ENCODE measurements at regions not wholly inside any gene's neighbourhood (a gene's known extent, or its start where the extent isn't known, plus 50 kb on each side); places are given as distances from the start of the nearest gene placed in this dataset.
"Not testable (repeated sequence)": the region's sequence is repeated elsewhere in the genome, so short reads cannot be mapped to it uniquely, and the experiment has no call there.

DNA sequence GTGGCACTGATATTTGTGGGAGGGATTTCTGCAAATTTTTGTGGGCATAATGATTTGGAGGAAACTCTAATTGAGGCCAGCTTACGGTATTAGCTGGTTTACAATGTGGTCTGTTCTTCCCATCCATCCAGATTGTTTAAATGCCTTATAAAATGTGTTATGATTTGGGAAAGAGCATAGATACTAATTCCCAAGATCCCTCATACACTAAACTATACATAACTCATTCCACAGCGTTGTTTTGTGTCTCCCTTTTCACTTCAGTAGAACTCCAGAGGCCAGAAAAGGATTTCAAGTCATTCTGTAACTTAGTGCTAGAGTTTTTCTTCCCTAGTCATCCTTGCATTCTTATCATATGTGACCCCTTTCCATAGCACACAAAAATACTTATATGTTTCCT, 292.6 kb upstream of the NT5E start:
- in situ Hi-C loops (cut with MboI; ENCODE audit: low pct_unique_long_range_greater_than_20kb, low sequenced_read_pairs), result no loop called here

DNA sequence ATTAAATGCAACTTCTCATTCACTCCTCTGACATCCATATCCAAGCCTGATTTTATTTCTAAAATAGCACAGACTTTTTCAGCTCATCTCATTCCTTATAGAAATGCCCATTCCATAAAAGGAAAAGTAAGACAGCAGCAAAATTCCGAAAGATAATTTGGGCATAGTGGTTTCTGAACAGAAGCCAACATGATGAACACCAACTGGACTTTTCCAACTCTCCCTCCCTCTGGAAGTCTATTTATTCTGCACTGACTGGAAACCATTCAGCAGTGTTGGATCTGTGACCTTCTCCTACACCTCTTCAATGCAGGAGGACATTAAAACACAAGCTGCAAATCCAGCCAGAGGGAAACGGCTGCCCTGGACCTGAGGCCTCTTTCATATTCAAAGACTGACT, 306.2 kb upstream of the NT5E start:
- no peak for DNase-seq
- in situ Hi-C loops (cut with MboI; ENCODE audit: low pct_unique_long_range_greater_than_20kb, low sequenced_read_pairs), result no loop called here

More for the DNA sequence above, 292.6 kb upstream of the NT5E start:
- no peak for DNase-seq

DNA sequence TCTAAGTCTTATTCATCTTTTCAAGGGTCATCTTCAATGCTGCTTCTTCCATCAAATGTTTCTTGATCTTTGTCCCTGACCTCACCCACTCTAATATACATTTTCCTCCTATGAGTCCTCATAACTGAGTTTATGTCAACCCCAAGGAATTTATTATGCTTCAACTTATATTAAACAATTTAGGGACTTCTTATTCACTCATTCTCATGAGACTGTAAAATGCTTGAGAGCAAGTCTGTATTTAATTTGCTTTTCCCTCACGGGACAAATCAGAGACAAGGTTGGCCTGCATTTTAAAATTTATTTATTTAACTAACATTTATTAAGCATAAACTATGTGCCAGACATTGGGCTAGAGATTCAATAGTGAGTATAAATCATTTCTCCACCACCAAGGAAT, 312.0 kb upstream of the NT5E start:
- in situ Hi-C loops (cut with MboI; ENCODE audit: low pct_unique_long_range_greater_than_20kb, low sequenced_read_pairs), result no loop called here
- DNase-seq, result no peak

DNA sequence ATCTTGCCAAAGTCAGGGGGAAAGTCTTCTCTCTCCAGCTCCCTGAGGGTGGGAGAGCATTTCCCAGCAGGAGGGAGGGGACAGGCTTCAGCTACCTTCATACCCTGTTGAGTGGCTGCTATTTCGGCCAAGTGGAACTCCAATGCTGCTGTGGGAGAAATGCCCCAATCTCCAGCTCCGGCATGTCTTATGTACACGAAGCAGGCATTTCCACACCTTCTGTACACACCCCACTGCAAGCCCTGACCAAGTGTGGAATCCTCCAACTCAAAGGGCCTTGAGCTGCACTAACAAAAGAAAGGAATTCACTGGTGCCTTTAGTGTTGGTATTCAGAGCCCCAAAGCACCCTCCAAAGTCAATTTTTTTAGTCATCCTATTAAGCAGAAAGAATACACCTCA, 313.6 kb upstream of the NT5E start:
- no peak for DNase-seq
- in situ Hi-C loops (cut with MboI; ENCODE audit: low pct_unique_long_range_greater_than_20kb, low sequenced_read_pairs), result no loop called here

DNA sequence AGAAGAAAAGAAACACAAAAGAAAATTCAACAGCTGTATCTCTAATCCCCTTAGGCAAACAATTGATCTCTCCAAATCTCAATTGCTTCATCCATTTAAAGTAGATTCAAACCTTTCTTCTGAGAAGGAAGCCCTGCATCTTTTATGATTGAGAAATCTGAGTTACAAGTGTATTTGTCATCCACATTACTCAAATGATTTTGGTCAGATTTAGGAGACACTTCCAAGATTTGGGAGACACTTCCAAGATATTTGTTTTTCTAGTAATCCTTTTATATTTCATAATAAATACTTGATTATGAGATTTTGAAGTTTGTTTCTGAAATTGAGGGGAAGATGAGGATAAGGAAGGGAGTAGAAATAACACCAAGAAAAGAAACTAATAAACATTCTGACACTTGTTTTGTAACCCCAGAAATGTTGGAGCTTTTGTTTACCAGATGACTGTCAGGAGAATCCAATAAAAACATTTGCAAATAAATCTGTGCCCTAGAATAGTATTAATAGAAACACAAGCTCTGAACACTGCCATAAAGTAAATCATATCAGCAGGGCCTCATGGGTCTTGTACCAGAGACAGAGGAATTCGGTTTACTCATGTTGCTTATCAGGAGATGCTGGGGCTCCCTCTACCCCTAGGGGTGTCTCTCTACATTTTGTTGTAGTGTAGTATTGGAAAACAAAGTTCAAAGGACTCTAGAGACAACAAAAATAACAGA, 314.3 kb upstream of the NT5E start:
- no peak for DNase-seq
- in situ Hi-C loops (cut with MboI; ENCODE audit: low pct_unique_long_range_greater_than_20kb, low sequenced_read_pairs), result no loop called here

DNA sequence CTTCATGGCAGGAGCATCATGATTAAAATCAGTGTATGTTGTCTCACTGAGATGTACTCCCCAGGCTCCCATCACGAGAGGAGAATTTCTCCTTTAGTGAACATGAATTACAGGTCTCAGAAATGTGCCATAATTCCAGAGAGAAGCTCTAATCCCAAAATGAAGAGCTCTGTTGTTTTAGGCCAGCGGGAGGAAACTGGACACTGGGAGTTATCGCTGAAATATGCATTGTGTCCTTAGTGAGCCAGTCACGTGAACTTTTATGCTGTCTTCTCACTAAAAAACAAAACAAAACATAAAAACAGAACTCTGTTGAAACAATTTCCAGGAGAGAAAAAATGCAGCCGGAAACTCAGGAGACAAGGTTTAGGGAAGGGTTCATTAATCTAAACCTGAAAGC, 315.7 kb upstream of the NT5E start:
- in situ Hi-C loops (cut with MboI; ENCODE audit: low pct_unique_long_range_greater_than_20kb, low sequenced_read_pairs), result no loop called here
- DNase-seq, result no peak

DNA sequence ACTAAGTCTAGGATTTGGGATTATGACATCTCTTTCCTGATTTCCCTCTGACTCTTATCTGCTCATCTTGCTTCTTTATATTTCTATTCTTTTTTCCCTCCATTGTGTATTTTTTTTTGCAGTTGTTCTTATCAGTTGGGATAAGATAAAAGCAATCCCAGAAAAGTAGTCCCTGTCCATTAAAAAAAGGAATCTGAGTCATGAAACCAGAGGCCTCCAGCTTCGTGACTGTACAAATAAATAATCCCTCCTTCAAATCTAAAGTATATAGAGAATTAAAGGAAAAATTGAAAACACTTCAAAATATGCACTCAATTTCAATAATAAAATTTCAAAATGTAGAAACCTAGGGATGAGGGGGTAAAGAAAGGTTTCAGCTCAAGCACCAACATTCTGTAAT, 317.8 kb upstream of the NT5E start:
- in situ Hi-C loops (cut with MboI; ENCODE audit: low pct_unique_long_range_greater_than_20kb, low sequenced_read_pairs), result no loop called here

DNA sequence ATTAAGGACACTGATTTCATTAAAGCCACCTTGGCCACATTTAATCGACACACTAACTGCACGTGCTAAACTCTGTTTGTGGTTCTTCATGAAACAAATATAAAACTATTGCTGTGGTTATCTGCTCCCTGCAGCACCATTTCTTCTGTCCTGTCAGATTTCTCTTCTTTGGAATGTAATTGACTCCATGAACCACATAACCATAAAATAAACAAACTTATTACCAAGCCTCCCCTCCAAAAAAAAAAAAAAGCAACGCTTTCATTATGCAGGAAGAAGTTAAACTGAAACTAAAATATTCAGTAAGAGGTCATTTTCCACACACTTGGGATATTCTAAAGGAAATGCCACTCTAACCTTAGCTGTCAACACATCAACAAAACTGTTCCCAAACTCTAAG, 319.1 kb upstream of the NT5E start:
- no peak for DNase-seq
- in situ Hi-C loops (cut with MboI; ENCODE audit: low pct_unique_long_range_greater_than_20kb, low sequenced_read_pairs), result no loop called here

More for the DNA sequence above, 317.8 kb upstream of the NT5E start:
- no peak for DNase-seq

DNA sequence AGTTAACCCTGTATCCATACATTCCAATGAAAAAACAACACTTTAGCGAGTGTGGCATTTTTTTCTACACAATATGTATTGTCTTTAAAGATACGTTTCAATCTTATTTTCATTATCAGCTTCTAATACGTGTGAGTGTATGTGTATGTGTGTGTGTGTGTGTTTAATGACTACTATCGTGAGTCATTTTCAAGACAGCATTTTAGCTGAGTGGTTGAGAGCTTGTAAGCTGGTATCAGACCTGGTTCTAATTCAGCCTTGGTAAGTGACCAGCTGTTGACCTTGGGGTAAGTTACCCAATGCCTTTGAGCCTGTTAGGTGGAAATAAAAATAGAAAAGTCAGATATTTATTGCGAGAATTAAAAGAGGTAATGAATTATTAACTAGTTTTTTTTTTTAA, 320.0 kb upstream of the NT5E start:
- no peak for DNase-seq
- in situ Hi-C loops (cut with MboI; ENCODE audit: low pct_unique_long_range_greater_than_20kb, low sequenced_read_pairs), result no loop called here

DNA sequence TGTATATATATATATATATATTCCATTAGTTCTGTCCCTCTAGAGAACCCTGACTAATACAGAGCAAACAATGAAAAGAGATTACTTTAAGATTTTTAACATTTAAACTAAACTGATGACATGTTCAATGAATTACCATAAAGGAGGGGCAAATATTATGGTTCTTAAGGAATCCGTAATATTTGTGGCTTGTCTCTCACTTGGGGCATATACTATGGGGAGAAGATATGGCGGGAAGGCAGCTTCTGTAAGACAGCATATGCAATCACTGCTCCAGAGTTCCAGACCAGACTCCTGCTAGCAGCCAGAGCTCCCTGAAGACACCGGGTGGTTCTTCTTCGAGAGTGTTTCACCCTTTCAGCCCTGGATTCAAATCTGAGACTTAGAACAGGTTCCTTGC, 321.1 kb upstream of the NT5E start:
- DNase-seq, result no peak
- in situ Hi-C loops (cut with MboI; ENCODE audit: low pct_unique_long_range_greater_than_20kb, low sequenced_read_pairs), result no loop called here

DNA sequence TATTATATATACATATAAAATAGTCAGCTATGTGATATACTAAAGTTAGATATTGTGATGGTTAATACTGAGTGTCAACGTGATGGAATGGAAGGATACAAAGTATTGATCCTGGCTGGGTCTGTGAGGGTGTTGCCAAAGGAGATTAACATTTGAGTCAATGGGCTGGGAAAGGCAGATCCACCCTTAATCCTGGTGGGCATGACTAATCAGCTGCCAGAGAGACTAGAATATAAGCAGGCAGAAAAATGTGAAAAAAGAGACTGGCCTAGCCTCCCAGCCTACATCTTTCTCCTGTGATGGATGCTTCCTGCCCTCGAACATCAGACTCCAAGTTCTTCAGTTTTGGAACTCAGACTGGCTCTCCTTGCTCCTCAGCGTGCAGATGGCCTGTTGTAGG, 321.6 kb upstream of the NT5E start:
- DNase-seq; in situ Hi-C loops (cut with MboI; ENCODE audit: low pct_unique_long_range_greater_than_20kb, low sequenced_read_pairs): not testable (repeated sequence)

DNA sequence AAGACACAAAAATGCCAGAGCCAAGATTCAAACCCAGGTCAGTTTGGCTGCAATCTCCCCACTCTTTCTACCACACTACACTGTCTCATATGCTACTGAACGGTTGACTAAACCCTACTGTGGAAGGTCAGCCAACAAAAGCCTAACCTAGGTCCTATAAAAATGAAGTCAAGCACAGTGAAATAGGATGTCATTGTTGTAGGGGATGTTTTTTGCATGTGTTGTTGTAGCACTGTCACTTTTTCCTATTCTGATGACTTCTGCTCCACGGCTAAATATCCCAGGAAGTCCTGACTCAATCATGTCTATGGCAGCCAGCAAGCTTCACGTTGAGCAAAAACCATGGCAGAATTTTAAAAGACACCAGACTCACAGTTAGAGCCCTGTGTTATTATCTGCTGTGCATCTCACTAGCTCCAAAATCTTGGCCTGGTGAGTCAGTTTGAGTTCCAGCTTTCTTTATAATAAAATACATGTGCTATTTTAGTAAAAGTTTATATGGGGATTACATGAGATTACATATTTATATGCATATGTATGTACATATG, 322.1 kb upstream of the NT5E start:
- in situ Hi-C loops (cut with MboI; ENCODE audit: low pct_unique_long_range_greater_than_20kb, low sequenced_read_pairs), result no loop called here
- no peak for DNase-seq

DNA sequence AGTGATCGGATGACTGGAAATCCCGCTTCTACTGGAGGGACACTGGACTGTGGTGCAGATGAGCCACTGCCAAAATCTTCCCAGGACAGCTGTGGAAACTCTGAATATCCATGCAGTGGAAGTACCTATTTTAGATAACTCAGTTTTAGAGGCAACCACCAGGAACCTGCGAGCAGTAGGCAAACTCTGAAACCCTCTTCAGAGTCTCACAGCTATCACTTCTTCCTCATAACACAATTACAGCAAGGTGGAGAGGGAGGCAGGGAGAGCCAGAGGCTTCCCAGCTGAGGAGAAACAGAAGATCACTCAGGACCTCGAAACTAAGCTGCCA, 322.8 kb upstream of the NT5E start:
- in situ Hi-C loops (cut with MboI; ENCODE audit: low pct_unique_long_range_greater_than_20kb, low sequenced_read_pairs), result no loop called here
- no peak for DNase-seq

DNA sequence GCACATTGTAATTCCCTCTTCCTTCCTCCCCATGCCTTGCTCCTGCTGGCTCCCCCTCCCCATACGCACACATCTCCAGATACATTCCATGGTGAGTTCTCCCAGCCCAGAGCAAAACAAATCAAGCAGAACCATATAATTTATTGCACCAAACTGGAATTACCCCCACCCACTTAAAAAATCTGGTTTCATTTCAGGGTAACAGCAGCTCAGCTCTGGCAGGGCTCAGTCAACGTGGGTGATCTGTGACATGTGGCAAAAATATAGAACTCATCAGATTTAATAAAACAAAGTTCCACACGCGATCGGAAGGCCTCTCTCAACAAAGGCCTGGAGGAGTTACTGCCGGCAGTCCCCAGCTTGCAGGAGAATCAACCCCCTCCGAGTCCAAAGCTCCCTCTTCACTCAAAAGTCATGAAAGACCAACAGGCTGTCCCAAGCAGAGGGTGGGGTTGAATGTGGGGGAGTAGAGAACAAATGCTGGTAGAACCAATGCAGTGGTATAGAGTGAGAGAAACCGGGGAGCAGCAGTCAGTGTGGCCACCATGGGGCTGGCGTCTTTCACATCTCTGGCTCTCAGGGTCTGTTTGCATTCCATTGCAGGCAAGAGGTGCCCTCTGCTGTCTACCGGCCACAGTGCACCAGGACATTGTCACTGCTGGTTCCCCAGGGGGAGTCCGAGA, 323.3 kb upstream of the NT5E start:
- DNase-seq, result peak; percentile 43
- in situ Hi-C loops (cut with MboI; ENCODE audit: low pct_unique_long_range_greater_than_20kb, low sequenced_read_pairs), result no loop called here

DNA sequence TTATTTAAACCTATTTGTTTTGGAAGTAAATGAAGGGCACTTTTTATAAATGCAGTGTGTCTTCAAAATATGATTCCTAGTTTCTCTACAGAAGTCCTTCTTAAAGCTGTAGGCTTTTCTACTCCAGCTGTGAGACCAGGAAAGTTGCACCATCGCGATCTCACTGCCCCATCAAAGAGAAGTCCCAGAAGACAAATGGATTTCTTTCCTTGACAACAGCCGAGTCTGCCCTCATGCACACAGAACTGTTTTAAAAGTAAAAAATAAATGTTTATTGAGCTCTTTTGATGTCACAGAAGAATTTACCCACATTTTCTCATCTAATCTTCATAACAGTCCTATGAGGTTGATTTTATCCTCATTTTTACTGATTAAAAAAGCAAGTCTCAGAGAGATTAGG, 324.4 kb upstream of the NT5E start:
- in situ Hi-C loops (cut with MboI; ENCODE audit: low pct_unique_long_range_greater_than_20kb, low sequenced_read_pairs), result no loop called here
- no peak for DNase-seq

DNA sequence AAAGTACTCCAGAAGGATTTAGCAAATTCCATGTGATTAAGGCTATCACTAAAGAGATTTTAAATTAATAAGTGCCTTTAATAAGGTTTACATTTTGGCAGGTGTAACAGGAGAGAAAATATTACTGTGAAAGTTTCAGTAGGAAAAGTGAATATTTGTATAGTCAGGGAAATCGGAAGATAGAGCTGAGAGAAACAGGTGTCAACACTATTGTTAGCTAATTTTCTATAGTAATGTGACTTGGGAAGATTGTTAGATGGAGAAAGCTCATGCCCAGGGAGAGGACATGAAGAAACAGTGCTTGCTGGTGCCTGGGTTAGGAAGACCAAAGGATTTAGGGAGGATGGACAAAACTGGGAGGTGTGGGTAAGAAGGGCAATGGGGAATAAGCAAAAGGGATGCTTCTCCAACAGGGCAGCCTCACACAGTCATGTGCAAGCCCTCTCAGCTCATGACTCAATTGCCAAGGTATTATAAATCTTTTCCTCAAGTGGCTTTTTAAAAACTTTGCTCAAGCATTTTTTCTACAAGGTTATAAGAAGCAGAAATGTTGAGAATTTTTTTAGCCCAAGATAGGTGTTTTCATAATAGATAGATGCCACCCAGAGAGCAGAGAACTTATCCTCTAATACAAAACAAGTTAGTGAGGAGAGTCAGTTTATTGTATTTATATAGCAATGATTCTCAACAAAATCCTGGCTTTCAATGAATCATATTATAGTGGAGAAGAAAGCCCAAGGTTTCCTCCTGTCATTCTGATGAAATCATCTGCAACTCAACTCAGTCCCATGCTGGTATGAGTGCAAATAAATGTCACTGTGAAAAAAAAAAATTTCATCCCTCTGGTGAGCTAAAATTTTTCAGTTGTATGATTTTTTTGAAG, 325.2 kb upstream of the NT5E start:
- in situ Hi-C loops (cut with MboI; ENCODE audit: low pct_unique_long_range_greater_than_20kb, low sequenced_read_pairs), result no loop called here
- no peak for DNase-seq

DNA sequence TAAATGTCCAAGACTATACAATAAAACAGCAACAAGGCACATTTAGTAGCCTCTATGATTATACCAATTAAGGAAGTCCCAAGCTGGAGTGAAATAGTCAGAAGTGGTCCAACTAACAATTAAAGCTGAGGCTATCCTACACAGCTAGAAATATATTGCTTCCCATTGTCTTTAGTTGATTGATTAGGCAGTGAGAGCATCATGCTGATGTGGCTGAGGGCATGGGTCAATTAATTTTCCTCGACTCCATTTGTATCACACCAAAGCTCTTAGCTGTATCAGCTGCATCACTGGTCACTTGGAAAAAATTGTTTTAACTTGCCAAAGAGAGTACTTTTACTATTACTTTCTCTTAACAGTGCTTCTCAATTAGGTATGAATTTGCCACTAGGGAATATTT, 328.7 kb upstream of the NT5E start:
- DNase-seq, result no peak
- in situ Hi-C loops (cut with MboI; ENCODE audit: low pct_unique_long_range_greater_than_20kb, low sequenced_read_pairs), result no loop called here

DNA sequence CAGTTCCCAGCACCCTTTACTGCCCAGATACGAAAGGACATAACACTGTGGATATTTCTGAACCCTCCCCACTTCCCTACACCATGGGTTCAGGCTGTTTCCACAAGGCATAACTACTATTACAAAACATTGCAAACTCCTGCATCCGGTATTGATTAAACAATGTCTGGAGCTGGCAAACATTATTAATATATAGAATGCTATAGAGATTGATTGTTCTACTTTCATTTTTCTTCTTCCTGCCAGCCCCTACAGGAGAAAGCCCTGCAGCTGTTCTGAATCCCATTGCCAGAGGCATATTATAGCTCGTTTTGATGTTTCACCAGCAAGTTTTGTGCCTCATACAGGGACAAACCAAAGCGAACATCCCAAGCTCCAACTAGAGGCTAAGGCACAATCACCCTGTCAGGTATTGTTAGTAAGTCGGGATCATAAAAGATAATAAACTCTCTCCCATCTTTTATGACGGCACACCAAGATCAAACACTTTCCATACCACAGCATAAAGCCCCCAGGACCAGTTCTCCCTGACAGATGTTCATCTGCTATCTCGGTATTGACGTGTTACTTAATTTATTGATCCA, 331.1 kb upstream of the NT5E start:
- in situ Hi-C loops (cut with MboI; ENCODE audit: low pct_unique_long_range_greater_than_20kb, low sequenced_read_pairs), result no loop called here
- no peak for DNase-seq

DNA sequence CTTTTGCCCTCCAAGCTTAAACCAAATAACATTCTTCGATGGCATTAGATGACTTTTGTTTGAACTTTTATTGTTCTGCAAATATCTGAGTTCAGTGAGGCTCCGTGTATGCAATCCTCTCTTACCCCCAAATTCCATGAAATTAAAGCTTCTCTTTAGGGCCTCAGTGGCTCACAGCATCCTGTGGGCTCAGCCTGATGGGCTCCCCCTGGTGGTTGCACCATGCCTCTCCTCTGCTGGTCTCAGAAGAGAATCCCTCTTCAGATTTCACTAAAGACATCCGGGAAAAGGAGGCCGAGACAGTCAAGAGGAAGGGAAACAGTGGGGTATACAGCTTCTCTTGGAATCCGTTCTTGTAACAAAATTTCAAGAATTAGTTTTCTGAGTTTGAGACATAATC, 331.6 kb upstream of the NT5E start:
- in situ Hi-C loops (cut with MboI; ENCODE audit: low pct_unique_long_range_greater_than_20kb, low sequenced_read_pairs), result no loop called here
- DNase-seq, result no peak

DNA sequence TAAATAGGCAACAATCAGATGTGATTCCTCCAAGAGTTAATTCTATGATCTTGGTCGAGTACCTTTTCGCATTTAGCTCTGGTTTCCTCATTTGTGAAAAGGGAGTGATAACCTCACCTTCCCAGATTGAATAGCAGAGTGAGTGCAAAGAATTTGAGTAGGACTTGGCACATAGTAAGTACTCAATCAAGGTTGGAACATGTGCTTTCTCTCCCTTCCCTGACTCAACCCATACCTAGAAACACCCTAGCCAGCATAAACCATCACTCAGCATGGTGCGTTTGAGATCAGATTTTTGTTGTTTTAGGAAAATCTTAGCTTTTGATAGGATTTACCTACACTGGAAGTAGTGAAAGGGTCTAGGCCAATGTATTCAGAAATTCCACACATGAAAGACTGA, 333.4 kb upstream of the NT5E start:
- no peak for DNase-seq
- in situ Hi-C loops (cut with MboI; ENCODE audit: low pct_unique_long_range_greater_than_20kb, low sequenced_read_pairs), result no loop called here
